ENCODE measurements at regions not wholly inside any gene's neighbourhood (a gene's known extent, or its start where the extent isn't known, plus 50 kb on each side); places are given as distances from the start of the nearest gene placed in this dataset.

- H3K9me2 ChIP-seq (replicated peaks; ENCODE audit: insufficient read depth): no peaks in the 10 kb centered on the region
- H3K36me3 ChIP-seq (replicated peaks; ENCODE audit: insufficient read depth, low read depth): no peaks in the 10 kb centered on the region
- no peak overlapping the region for H3K4me3 ChIP-seq
- peaks cover 100% of the 10 kb centered on the region for H3K27me3 ChIP-seq
- no peak overlapping the region for H2AFZ ChIP-seq
- no peaks in the 10 kb centered on the region for H3K9me3 ChIP-seq (ENCODE audit: low read depth)
- peak overlapping the region; percentile 82 for H3K4me2 ChIP-seq
- no peak overlapping the region for H3K27ac ChIP-seq
- DNase-seq (ENCODE audit: low spot score): no peak
- TF ChIP-seq EZH2 (IDR thresholded peaks at IDR 0.05; ENCODE audit: borderline replicate concordance) (peak; percentile 59), CTCF (IDR thresholded peaks at IDR 0.05; ENCODE audit: poor library complexity) (no peak), EZH2phosphoT487 (IDR thresholded peaks at IDR 0.05; ENCODE audit: low read depth, severe bottlenecking, unreplicated experiment) (no peak)
- H3K79me2 ChIP-seq: no peaks in the 10 kb centered on the region
- H3K4me1 ChIP-seq (ENCODE audit: insufficient read depth): peaks cover 13% of the 10 kb centered on the region
- 8% methylated on average over 21 of the region's 21 CpGs for WGBS (ENCODE audit: low lambda C conversion rate, missing lambda C conversion rate)
- H4K20me1 ChIP-seq (ENCODE audit: insufficient read depth, poor library complexity, severe bottlenecking): no peaks in the 10 kb centered on the region
These were observed 85.2 kb downstream of the NR2F2 start for GRCh38 chr15:96415513-96416217.

DNA sequence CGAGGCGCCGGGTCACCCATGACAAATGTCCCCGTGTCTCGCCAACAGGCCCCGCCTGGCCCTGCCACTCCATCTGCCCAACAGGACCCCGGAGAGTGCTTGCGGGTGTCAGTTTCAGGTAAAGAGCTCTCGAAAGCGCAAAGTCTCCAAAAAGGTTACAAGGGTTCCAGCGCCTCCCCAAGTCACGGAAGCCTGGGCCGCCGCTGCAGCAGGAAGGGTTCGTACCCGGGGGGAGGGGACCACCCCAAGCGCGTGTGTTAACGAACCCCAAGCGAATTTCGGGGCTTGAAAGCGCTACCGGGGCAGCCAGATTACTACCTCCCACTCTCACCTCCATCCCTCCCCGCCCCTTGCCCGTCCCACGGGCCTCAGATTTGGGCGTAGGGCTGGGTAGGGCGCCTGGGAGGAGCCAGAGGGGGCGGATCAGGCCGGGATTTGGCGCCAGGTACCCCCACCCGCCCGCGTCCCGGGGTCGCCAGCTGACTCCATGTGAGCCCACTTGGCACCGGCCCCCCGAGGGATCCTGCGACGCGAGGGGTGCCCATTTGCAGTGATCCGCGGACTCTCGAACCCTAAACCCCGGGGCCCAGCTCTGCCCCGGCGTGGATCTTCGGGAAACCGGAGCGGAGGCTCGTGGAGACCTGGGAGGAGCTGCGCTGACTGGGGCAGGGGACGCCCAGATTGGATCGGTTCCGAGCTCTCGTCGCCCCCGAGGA, 85.9 kb downstream of the NR2F2 start:
- DNase-seq (ENCODE audit: low spot score): no peak
- WGBS (ENCODE audit: low lambda C conversion rate, missing lambda C conversion rate): 2% methylated on average over 34 of the region's 58 CpGs
- peak overlapping the region; percentile 82 for H3K4me2 ChIP-seq
- H3K27ac ChIP-seq: no peak overlapping the region
- TF ChIP-seq CTCF (IDR thresholded peaks at IDR 0.05; ENCODE audit: poor library complexity) (no peak), EZH2phosphoT487 (IDR thresholded peaks at IDR 0.05; ENCODE audit: low read depth, severe bottlenecking, unreplicated experiment) (peak; percentile 65), EZH2 (IDR thresholded peaks at IDR 0.05; ENCODE audit: borderline replicate concordance) (peak; percentile 27)
- H2AFZ ChIP-seq: peak overlapping the region; percentile 56
- H3K27me3 ChIP-seq: peaks cover 99% of the 10 kb centered on the region
- no peaks in the 10 kb centered on the region for H3K36me3 ChIP-seq (replicated peaks; ENCODE audit: insufficient read depth, low read depth)
- peaks cover 13% of the 10 kb centered on the region for H3K4me1 ChIP-seq (ENCODE audit: insufficient read depth)
- H4K20me1 ChIP-seq (ENCODE audit: insufficient read depth, poor library complexity, severe bottlenecking): no peaks in the 10 kb centered on the region
- H3K9me3 ChIP-seq (ENCODE audit: low read depth): no peaks in the 10 kb centered on the region
- peak overlapping the region; percentile 20 for H3K4me3 ChIP-seq
- no peaks in the 10 kb centered on the region for H3K9me2 ChIP-seq (replicated peaks; ENCODE audit: insufficient read depth)
- no peaks in the 10 kb centered on the region for H3K79me2 ChIP-seq

- Histone ChIP-seq H3K27me3 (peaks cover 99% of the 10 kb centered on the region), H2AFZ (peak overlapping the region; percentile 56)
These were observed 86.6 kb downstream of the NR2F2 start for GRCh38 chr15:96416934-96417759.

More at GRCh38 chr15:96416934-96417759, 86.6 kb downstream of the NR2F2 start:
- peak overlapping the region; percentile 82 for H3K4me2 ChIP-seq
- TF ChIP-seq EZH2phosphoT487 (IDR thresholded peaks at IDR 0.05; ENCODE audit: low read depth, severe bottlenecking, unreplicated experiment) (peak; percentile 33), CTCF (IDR thresholded peaks at IDR 0.05; ENCODE audit: poor library complexity) (no peak), EZH2 (IDR thresholded peaks at IDR 0.05; ENCODE audit: borderline replicate concordance) (peak; percentile 91)
- WGBS (ENCODE audit: low lambda C conversion rate, missing lambda C conversion rate): 1% methylated on average over 50 of the region's 51 CpGs
- peak overlapping the region; percentile 20 for H3K4me3 ChIP-seq
- no peaks in the 10 kb centered on the region for H3K9me3 ChIP-seq (ENCODE audit: low read depth)
- no peaks in the 10 kb centered on the region for H3K36me3 ChIP-seq (replicated peaks; ENCODE audit: insufficient read depth, low read depth)
- no peaks in the 10 kb centered on the region for H4K20me1 ChIP-seq (ENCODE audit: insufficient read depth, poor library complexity, severe bottlenecking)
- no peak overlapping the region for H3K27ac ChIP-seq
- H3K9me2 ChIP-seq (replicated peaks; ENCODE audit: insufficient read depth): no peaks in the 10 kb centered on the region
- H3K79me2 ChIP-seq: no peaks in the 10 kb centered on the region
- H3K4me1 ChIP-seq (ENCODE audit: insufficient read depth): peaks cover 13% of the 10 kb centered on the region
- no peak for DNase-seq (ENCODE audit: low spot score)
